T-helper 17 cell (primary cell): ENCODE measurements at regions not wholly inside any gene's neighbourhood (a gene's known extent, or its start where the extent isn't known, plus 50 kb on each side); places are given as distances from the start of the nearest gene placed in this dataset.

ENCODE experiments used
- ATAC-seq: fragments of 150-1000 bp; cut with Tn5 transposase; 2 replicates; pipeline ENCODE4 v1.10.0; 2021; ENCODE audit warnings: mild to moderate bottlenecking, moderate library complexity
- DNase-seq, 3 donors: peaks; one replicate each; pipeline versions ENCODE4 v3.0.0 to v3.0.0-alpha.2; 2020 to 2021
- H3K9me3 ChIP-seq: one replicate; pipeline ENCODE4 v1.7.0; 2013; ENCODE audit warnings: low read length, mild to moderate bottlenecking; ENCODE audit not compliant: control insufficient read depth, poor library complexity, severe bottlenecking
- H3K27ac Mint-ChIP-seq: one replicate; pipeline ENCODE4 v1.8.0; 2022; ENCODE audit warnings: mild to moderate bottlenecking, moderate library complexity, mixed read lengths
- H3K27me3 Mint-ChIP-seq: one replicate; pipeline ENCODE4 v1.8.0; 2022; ENCODE audit warnings: mixed read lengths
- H3K36me3 Mint-ChIP-seq: one replicate; pipeline ENCODE4 v1.8.0; 2022; ENCODE audit warnings: low read depth, mixed read lengths
- H3K4me1 Mint-ChIP-seq: one replicate; pipeline ENCODE4 v1.8.0; 2022; ENCODE audit warnings: mild to moderate bottlenecking, mixed read lengths
- H3K4me3 Mint-ChIP-seq: one replicate; pipeline ENCODE4 v1.8.0; 2022; ENCODE audit warnings: mild to moderate bottlenecking, moderate library complexity, mixed read lengths

DNA sequence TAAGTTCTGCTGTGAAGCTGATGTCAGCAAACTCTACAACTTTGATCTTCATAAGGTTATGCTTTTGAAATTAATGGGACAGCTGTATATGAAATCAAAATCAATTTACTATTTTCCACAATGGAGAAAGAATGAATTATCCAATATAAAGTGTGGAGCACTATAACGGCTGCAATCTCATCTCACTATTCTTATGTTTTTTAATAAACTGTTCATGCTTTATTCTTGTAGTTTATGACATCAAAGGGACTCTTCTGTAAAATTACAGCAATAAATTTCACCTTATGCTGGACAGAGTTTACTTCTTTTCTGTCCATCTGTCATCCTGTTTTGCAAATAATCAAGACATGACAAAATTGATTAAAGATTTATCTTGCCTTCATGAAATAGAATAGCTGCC is 192.5 kb downstream of the TECRL start:
- H3K9me3 ChIP-seq = no peaks in the 10 kb centered on the region
- Mint-ChIP-seq H3K27ac (no peak overlapping the region), H3K36me3 (no peaks in the 10 kb centered on the region)

GRCh38 chr4:64205376-64205775 is 203.9 kb downstream of the TECRL start:
- Mint-ChIP-seq H3K36me3 (no peaks in the 10 kb centered on the region), H3K4me3 (no peak overlapping the region), H3K4me1 (no peaks in the 10 kb centered on the region), H3K27ac (no peak overlapping the region), H3K27me3 (no peaks in the 10 kb centered on the region)
- H3K9me3 ChIP-seq = no peaks in the 10 kb centered on the region
- DNase-seq = no peak
- no peak for ATAC-seq

More for the DNA sequence above, 192.5 kb downstream of the TECRL start:
- H3K27me3 Mint-ChIP-seq = no peaks in the 10 kb centered on the region
- no peak overlapping the region for H3K4me3 Mint-ChIP-seq
- no peak for ATAC-seq
- DNase-seq = no peak
- no peaks in the 10 kb centered on the region for H3K4me1 Mint-ChIP-seq

GRCh38 chr4:64200001-64200555 is 209.2 kb downstream of the TECRL start:
- H3K27ac Mint-ChIP-seq = no peak overlapping the region

DNA sequence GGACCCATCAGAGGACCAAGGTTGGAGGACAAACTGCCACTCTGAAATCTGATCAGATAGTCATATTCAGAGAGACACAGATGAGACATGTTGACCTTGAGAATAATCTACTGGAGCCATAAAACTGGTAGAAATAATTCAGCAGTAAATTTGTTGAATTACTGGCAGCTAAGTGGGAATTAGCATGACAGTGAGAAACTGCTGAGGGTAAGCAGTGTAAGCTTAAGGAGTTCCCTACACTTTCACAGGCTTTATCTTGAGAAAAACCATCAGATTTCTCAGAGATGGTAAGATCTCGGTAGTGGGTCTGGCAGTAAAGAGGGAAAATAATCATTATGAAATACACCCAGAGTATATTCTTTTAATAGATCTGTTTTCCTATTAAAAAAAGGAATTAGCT is 213.7 kb downstream of the TECRL start:
- no peak for DNase-seq
- Mint-ChIP-seq H3K27ac (no peak overlapping the region), H3K36me3 (no peaks in the 10 kb centered on the region), H3K4me1 (no peaks in the 10 kb centered on the region), H3K4me3 (no peak overlapping the region), H3K27me3 (no peaks in the 10 kb centered on the region)
- ATAC-seq = no peak
- no peaks in the 10 kb centered on the region for H3K9me3 ChIP-seq

More at GRCh38 chr4:64200001-64200555, 209.2 kb downstream of the TECRL start:
- Mint-ChIP-seq H3K4me3 (no peak overlapping the region), H3K4me1 (no peaks in the 10 kb centered on the region), H3K36me3 (no peaks in the 10 kb centered on the region), H3K27me3 (no peaks in the 10 kb centered on the region)
- ATAC-seq (no peak), DNase-seq (no peak)
- H3K9me3 ChIP-seq = no peaks in the 10 kb centered on the region

- Mint-ChIP-seq H3K4me1 (no peaks in the 10 kb centered on the region), H3K4me3 (no peak overlapping the region), H3K27ac (no peak overlapping the region), H3K27me3 (no peaks in the 10 kb centered on the region), H3K36me3 (no peaks in the 10 kb centered on the region)
- no peak for DNase-seq
- no peaks in the 10 kb centered on the region for H3K9me3 ChIP-seq
- no peak for ATAC-seq
Observed at GRCh38 chr4:64192731-64193412, 216.4 kb downstream of the TECRL start.

DNA sequence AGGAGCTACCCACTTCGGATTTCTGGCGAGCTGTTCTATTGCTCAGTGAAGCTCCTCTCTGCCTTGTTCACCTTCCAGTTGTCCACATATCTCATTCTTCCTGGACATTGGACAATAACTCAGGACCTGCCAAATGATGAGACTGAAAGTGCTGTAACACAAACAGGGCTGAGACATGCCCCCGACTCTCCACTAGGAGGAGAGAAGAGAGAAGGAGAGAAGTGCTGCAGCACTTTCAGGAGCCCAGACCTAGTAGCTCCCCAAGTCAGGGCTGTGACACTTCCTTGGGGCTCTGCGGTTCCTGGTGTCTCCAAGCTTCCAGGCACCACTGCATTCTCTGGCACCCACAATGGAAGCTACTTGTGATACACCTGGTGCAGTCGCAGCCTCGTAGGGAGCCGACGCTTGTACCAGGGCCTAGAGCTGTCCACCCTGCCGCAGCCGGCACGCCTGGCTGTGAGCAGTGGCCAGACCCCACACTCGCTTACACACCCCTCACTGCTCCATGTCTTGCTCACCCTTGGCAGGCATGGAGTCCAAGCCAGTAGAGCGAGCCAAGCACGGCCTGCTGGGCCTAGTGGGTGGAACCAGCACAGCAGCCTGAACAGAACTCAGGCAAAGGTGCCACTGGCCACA is 234.9 kb downstream of the TECRL start:
- Mint-ChIP-seq H3K4me1 (no peaks in the 10 kb centered on the region), H3K36me3 (no peaks in the 10 kb centered on the region), H3K27ac (no peak overlapping the region), H3K27me3 (no peaks in the 10 kb centered on the region), H3K4me3 (no peak overlapping the region)
- ATAC-seq (no peak), DNase-seq (no peak)
- no peaks in the 10 kb centered on the region for H3K9me3 ChIP-seq

- Mint-ChIP-seq H3K4me3 (no peak overlapping the region), H3K4me1 (no peaks in the 10 kb centered on the region), H3K27me3 (no peaks in the 10 kb centered on the region), H3K27ac (no peak overlapping the region), H3K36me3 (no peaks in the 10 kb centered on the region)
- ATAC-seq (no peak), DNase-seq (no peak)
- no peaks in the 10 kb centered on the region for H3K9me3 ChIP-seq
Observed at GRCh38 chr4:64166365-64166764, 242.9 kb downstream of the TECRL start.

- Mint-ChIP-seq H3K4me3 (peak overlapping the region; percentile 19), H3K27me3 (no peaks in the 10 kb centered on the region), H3K36me3 (no peaks in the 10 kb centered on the region), H3K27ac (no peak overlapping the region), H3K4me1 (no peaks in the 10 kb centered on the region)
- H3K9me3 ChIP-seq = no peaks in the 10 kb centered on the region
- ATAC-seq (no peak), DNase-seq (no peak)
Observed at GRCh38 chr4:64158648-64159326, 250.5 kb downstream of the TECRL start.

GRCh38 chr4:64157397-64157796 is 251.9 kb downstream of the TECRL start:
- no peaks in the 10 kb centered on the region for H3K9me3 ChIP-seq
- no peaks in the 10 kb centered on the region for H3K27me3 Mint-ChIP-seq
- no peaks in the 10 kb centered on the region for H3K4me1 Mint-ChIP-seq
- no peak overlapping the region for H3K27ac Mint-ChIP-seq
- DNase-seq = no peak
- no peaks in the 10 kb centered on the region for H3K36me3 Mint-ChIP-seq
- no peak for ATAC-seq
- no peak overlapping the region for H3K4me3 Mint-ChIP-seq

DNA sequence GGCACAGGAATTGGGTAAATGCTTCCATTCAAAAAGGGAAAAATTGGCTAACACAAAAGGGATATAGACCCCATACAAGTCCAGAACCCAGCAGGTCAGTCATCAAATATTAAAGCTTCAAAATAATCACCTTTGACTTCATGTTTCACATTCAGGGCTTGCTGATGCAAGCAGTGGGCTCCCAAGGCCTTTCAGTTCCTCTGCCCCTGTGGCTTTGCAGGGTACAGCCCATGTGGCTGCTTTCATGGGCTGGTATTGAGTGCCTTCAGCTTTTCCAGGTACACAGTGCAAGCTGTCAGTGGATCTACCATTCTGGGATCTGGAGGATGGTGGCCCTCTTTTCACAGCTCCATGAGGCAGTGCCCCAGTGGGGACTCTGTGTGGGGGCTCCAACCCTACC is 253.0 kb downstream of the TECRL start:
- ATAC-seq (no peak), DNase-seq (no peak)
- Mint-ChIP-seq H3K4me3 (no peak overlapping the region), H3K27me3 (no peaks in the 10 kb centered on the region), H3K36me3 (no peaks in the 10 kb centered on the region), H3K4me1 (no peaks in the 10 kb centered on the region), H3K27ac (no peak overlapping the region)
- no peaks in the 10 kb centered on the region for H3K9me3 ChIP-seq

GRCh38 chr4:64146030-64146429 is 263.2 kb downstream of the TECRL start:
- no peaks in the 10 kb centered on the region for H3K36me3 Mint-ChIP-seq
- ATAC-seq (no peak), DNase-seq (no peak)
- H3K27ac Mint-ChIP-seq = no peak overlapping the region
- no peak overlapping the region for H3K4me3 Mint-ChIP-seq
- H3K4me1 Mint-ChIP-seq = no peaks in the 10 kb centered on the region
- no peaks in the 10 kb centered on the region for H3K27me3 Mint-ChIP-seq
- H3K9me3 ChIP-seq = no peaks in the 10 kb centered on the region

DNA sequence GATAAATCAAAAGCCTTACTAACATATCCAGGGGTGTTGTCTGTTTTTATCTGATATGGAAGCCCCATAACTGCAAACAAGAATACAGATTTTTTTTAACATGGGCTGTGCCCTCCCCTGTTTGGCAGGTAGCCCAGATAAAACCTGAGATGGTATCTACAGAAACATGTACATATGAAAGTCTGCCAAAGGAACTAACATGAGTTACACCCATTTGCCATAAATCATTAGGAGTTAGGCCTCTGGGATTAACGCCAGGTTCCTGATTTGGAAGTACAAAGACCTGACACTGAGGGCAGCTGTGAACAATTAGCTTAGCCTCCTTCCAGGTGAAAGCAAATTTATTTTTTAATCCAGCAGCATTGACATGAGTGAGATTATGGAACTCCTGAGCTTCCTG is 264.3 kb downstream of the TECRL start:
- H3K4me3 Mint-ChIP-seq = no peak overlapping the region
- H3K9me3 ChIP-seq = no peaks in the 10 kb centered on the region
- no peaks in the 10 kb centered on the region for H3K4me1 Mint-ChIP-seq
- H3K27me3 Mint-ChIP-seq = no peaks in the 10 kb centered on the region
- no peak overlapping the region for H3K27ac Mint-ChIP-seq
- H3K36me3 Mint-ChIP-seq = no peaks in the 10 kb centered on the region
- no peak for ATAC-seq
- DNase-seq = no peak

GRCh38 chr4:64130907-64131306 is 278.3 kb downstream of the TECRL start:
- no peaks in the 10 kb centered on the region for H3K4me1 Mint-ChIP-seq
- H3K9me3 ChIP-seq = no peaks in the 10 kb centered on the region
- H3K36me3 Mint-ChIP-seq = no peaks in the 10 kb centered on the region
- no peaks in the 10 kb centered on the region for H3K27me3 Mint-ChIP-seq
- no peak overlapping the region for H3K4me3 Mint-ChIP-seq
- DNase-seq (no peak), ATAC-seq (no peak)
- no peak overlapping the region for H3K27ac Mint-ChIP-seq
